HL-60 (cell line): ENCODE measurements at regions not wholly inside any gene's neighbourhood (a gene's known extent, or its start where the extent isn't known, plus 50 kb on each side); places are given as distances from the start of the nearest gene placed in this dataset.

Source experiments
- DNase-seq, 2 experiments: peaks; one replicate each; pipeline ENCODE4 v3.0.0-alpha.2; 2010 to 2020; ENCODE audit warnings: low read depth in 1 of 2, low spot score in 1 of 2
- H3K27ac ChIP-seq: fragments of 250-450 bp; sonication (Bioruptor Pico); replicated peaks from 2 replicates; pipeline ENCODE4 v1.5.1; 2020; ENCODE audit warnings: mild to moderate bottlenecking, moderate library complexity
- H3K27me3 ChIP-seq: fragments of 250-450 bp; sonication (Bioruptor Pico); 2 replicates; pipeline ENCODE4 v1.5.1; 2021; ENCODE audit warnings: mild to moderate bottlenecking, moderate library complexity; ENCODE audit not compliant: insufficient read depth, poor library complexity, severe bottlenecking
- H3K4me3 ChIP-seq: replicated peaks from 2 replicates; pipeline ENCODE4 v1.5.1; 2011; ENCODE audit warnings: mild to moderate bottlenecking, control low read depth, low read length; ENCODE audit not compliant: insufficient read depth
- CTCF ChIP-seq: IDR thresholded peaks from one replicate; pipeline ENCODE4 v1.5.1; 2011; ENCODE audit warnings: low read length, control low read depth, inconsistent platforms; ENCODE audit not compliant: insufficient read depth
- GABPA ChIP-seq: IDR thresholded peaks from 2 replicates; pipeline ENCODE4 v1.6.1; 2012; ENCODE audit warnings: low read depth
- POLR2AphosphoS5 ChIP-seq: IDR thresholded peaks from 2 replicates; pipeline ENCODE4 v1.6.1; 2012; ENCODE audit warnings: low read depth
- REST ChIP-seq: IDR thresholded peaks from 2 replicates; pipeline ENCODE4 v1.6.1; 2012; ENCODE audit warnings: low read depth; ENCODE audit not compliant: insufficient replicate concordance
- SPI1 ChIP-seq: IDR thresholded peaks from 2 replicates; pipeline ENCODE4 v1.6.1; 2012; ENCODE audit warnings: low read depth, mild to moderate bottlenecking, borderline replicate concordance

- Histone ChIP-seq H3K4me3 (no peak overlapping the region), H3K27me3 (no peaks in the 10 kb centered on the region), H3K27ac (no peak overlapping the region)
- no peak for DNase-seq
- no peak for TF ChIP-seq GABPA
- TF ChIP-seq POLR2AphosphoS5 = no peak
- TF ChIP-seq CTCF = no peak
- no peak for TF ChIP-seq SPI1
- TF ChIP-seq REST = no peak
Observed at GRCh38 chr7:136513744-136514143, 354.7 kb upstream of the CHRM2 start.

DNA sequence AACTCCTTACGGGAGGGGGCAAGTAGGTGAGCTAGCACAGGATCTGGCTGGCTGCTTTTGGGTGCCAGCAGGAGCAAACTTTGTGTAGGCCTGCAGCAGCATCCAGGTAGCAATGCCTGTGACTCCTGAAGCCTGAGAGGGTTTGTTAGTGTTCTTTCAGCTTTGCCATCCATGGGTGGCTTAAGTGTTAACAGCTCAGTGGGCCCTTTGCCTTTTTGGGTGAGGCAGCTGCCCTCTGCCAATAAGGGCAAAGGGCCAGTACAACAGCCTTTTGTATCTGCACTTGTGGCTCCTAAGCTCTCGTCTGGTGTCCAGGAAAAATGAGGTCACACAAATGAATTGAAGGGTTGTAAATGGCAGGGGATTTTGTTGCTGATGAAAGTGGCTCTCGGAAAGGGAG lies 359.0 kb upstream of the CHRM2 start:
- Histone ChIP-seq H3K27ac (no peak overlapping the region), H3K27me3 (no peaks in the 10 kb centered on the region), H3K4me3 (no peak overlapping the region)
- no peak for DNase-seq
- TF ChIP-seq REST (no peak), SPI1 (no peak), GABPA (no peak), CTCF (no peak), POLR2AphosphoS5 (no peak)

DNA sequence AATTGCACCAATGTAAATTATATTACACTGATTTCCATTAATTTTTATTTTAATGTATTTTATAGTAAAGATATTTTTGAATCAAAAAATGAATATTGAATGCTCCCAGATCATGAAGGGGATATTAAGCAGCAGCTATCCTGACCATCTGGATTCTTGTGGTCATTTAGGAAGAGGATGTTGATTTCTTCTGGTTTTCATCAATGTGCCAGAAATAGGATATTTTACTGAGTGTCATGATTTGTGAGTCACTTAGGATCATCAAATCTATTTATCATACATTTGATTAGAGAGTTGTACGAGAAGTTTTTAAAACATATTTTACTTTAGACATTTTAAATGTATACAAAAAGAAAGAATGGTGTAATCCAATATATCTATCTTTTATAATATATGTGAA lies 366.3 kb upstream of the CHRM2 start:
- DNase-seq = no peak
- Histone ChIP-seq H3K27ac (no peak overlapping the region), H3K4me3 (no peak overlapping the region), H3K27me3 (no peaks in the 10 kb centered on the region)
- TF ChIP-seq SPI1 = no peak

GRCh38 chr7:136501151-136501550 lies 367.3 kb upstream of the CHRM2 start:
- DNase-seq = no peak
- no peak overlapping the region for H3K27ac ChIP-seq
- H3K27me3 ChIP-seq = no peaks in the 10 kb centered on the region
- TF ChIP-seq REST = no peak
- no peak overlapping the region for H3K4me3 ChIP-seq
